ENCODE measurements at regions not wholly inside any gene's neighbourhood (a gene's known extent, or its start where the extent isn't known, plus 50 kb on each side); places are given as distances from the start of the nearest gene placed in this dataset.

GRCh38 chr5:157912621-157913325 is 53.8 kb upstream of the CLINT1 start:
- ChIA-PET CTCF (no interaction called here), POLR2A (ENCODE audit: unreplicated experiment) (no interaction called here)
- no peaks in the 10 kb centered on the region for H3K79me2 ChIP-seq (ENCODE audit: low read depth)
- no peaks in the 10 kb centered on the region for H3K9me3 ChIP-seq (ENCODE audit: insufficient read depth, low read depth)
- no peaks in the 10 kb centered on the region for H3K9me2 ChIP-seq (ENCODE audit: insufficient read depth)
- H3K4me3 ChIP-seq = no peak overlapping the region
- H3K27ac ChIP-seq = peak overlapping the region; percentile 51
- H2AFZ ChIP-seq = peak overlapping the region; percentile 52; the same call in 1 of the 2 replicates
- H3K4me1 ChIP-seq (replicated peaks; ENCODE audit: insufficient read depth) = peaks cover 18% of the 10 kb centered on the region
- no peaks in the 10 kb centered on the region for H4K20me1 ChIP-seq (ENCODE audit: insufficient read depth)
- TF ChIP-seq, protein P1, sequence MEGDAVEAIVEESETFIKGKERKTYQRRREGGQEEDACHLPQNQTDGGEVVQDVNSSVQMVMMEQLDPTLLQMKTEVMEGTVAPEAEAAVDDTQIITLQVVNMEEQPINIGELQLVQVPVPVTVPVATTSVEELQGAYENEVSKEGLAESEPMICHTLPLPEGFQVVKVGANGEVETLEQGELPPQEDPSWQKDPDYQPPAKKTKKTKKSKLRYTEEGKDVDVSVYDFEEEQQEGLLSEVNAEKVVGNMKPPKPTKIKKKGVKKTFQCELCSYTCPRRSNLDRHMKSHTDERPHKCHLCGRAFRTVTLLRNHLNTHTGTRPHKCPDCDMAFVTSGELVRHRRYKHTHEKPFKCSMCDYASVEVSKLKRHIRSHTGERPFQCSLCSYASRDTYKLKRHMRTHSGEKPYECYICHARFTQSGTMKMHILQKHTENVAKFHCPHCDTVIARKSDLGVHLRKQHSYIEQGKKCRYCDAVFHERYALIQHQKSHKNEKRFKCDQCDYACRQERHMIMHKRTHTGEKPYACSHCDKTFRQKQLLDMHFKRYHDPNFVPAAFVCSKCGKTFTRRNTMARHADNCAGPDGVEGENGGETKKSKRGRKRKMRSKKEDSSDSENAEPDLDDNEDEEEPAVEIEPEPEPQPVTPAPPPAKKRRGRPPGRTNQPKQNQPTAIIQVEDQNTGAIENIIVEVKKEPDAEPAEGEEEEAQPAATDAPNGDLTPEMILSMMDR (conservative IDR thresholded peaks at IDR 0.05) = no peak
- no peak for TF ChIP-seq EZH2 (IDR thresholded peaks at IDR 0.05; ENCODE audit: low read depth)
- H3K4me2 ChIP-seq = no peak overlapping the region; the same call in none of the 2 replicates
- intact Hi-C loops (cut with micrococcal nuclease; ENCODE audit: unreplicated experiment) = no loop called here
- H3F3A ChIP-seq (ENCODE audit: insufficient read depth, low read depth) = no peaks in the 10 kb centered on the region
- no TSS peak for BruUV-seq (replicated peaks)
- H3K36me3 ChIP-seq (ENCODE audit: low read depth) = no peaks in the 10 kb centered on the region
- H3K27me3 ChIP-seq (ENCODE audit: insufficient read depth, low read depth) = no peaks in the 10 kb centered on the region
- peak; percentile 58 to 86 for DNase-seq

DNA sequence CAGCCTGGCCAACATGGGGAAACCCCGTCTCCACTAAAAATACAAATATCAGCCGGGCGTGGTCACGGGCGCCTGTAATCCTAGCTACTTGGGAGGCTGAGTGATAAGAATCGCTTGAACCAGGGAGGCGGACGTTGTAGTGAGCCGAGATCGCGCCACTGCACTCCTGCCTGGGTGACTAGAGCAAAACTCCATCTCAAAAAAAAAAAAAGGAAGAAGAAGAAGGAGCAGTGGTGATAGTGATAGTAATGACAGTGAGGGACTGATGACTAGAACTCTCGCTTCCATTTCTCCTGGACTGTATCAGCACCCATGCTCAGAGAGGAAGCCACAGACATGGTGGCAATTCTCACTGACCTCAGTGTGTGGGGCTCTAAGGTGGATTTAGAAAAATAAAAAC is 52.6 kb upstream of the CLINT1 start:
- BruUV-seq (replicated peaks) = no TSS peak

More for the DNA sequence above, 52.6 kb upstream of the CLINT1 start:
- Histone ChIP-seq H3K27ac (no peak overlapping the region), H2AFZ (no peak overlapping the region), H3K4me2 (no peak overlapping the region), H3F3A (ENCODE audit: insufficient read depth, low read depth) (no peaks in the 10 kb centered on the region), H4K20me1 (ENCODE audit: insufficient read depth) (no peaks in the 10 kb centered on the region), H3K27me3 (ENCODE audit: insufficient read depth, low read depth) (no peaks in the 10 kb centered on the region), H3K4me1 (replicated peaks; ENCODE audit: insufficient read depth) (peaks cover 18% of the 10 kb centered on the region), H3K4me3 (no peak overlapping the region), H3K9me3 (ENCODE audit: insufficient read depth, low read depth) (no peaks in the 10 kb centered on the region), H3K9me2 (ENCODE audit: insufficient read depth) (no peaks in the 10 kb centered on the region), H3K36me3 (ENCODE audit: low read depth) (no peaks in the 10 kb centered on the region), H3K79me2 (ENCODE audit: low read depth) (no peaks in the 10 kb centered on the region)
- TF ChIP-seq, protein P1 (conservative IDR thresholded peaks at IDR 0.05) = no peak
- TF ChIP-seq EZH2 (IDR thresholded peaks at IDR 0.05; ENCODE audit: low read depth) = no peak
- POLR2A ChIA-PET (ENCODE audit: unreplicated experiment) = no interaction called here
- intact Hi-C loops (cut with micrococcal nuclease; ENCODE audit: unreplicated experiment) = no loop called here
- no peak for DNase-seq
- CTCF ChIA-PET = interaction anchor here (0.7 kb wide), 1 partner anchor 86 kb away, joined by 3 read pairs; no protein-coding TSS in a partner anchor
